Duodenal mucosa (tissue), 2 donors: ENCODE measurements at regions not wholly inside any gene's neighbourhood (a gene's known extent, or its start where the extent isn't known, plus 50 kb on each side); places are given as distances from the start of the nearest gene placed in this dataset.

Experiments
- H3K27ac ChIP-seq: one replicate; pipeline ENCODE4 v1.7.0; 2013; ENCODE audit warnings: low read depth, low read length
- H3K27me3 ChIP-seq, 2 donors: one replicate each; pipeline ENCODE4 v1.7.0; 2013; ENCODE audit warnings: low read length in 2 of 2, control low read depth in 1 of 2; ENCODE audit not compliant: insufficient read depth in 2 of 2, control insufficient read depth in 1 of 2
- H3K36me3 ChIP-seq, 2 donors: one replicate each; pipeline ENCODE4 v1.7.0; 2013; ENCODE audit warnings: low read length in 2 of 2, control low read depth in 1 of 2; ENCODE audit not compliant: insufficient read depth in 2 of 2, control insufficient read depth in 1 of 2
- H3K4me1 ChIP-seq, 2 donors: one replicate each; pipeline ENCODE4 v1.7.0; 2013; ENCODE audit warnings: low read length in 2 of 2, control low read depth in 1 of 2; ENCODE audit not compliant: insufficient read depth in 2 of 2, control insufficient read depth in 1 of 2
- H3K4me3 ChIP-seq, 2 donors: one replicate each; pipeline ENCODE4 v1.7.0; 2013; ENCODE audit warnings: low read length in 2 of 2, low read depth in 1 of 2
- H3K9ac ChIP-seq, 2 donors: one replicate each; pipeline ENCODE4 v1.7.0; 2013; ENCODE audit warnings: low read length in 2 of 2, low read depth in 1 of 2
- H3K9me3 ChIP-seq, 2 donors: one replicate each; pipeline ENCODE4 v1.7.0; 2013; ENCODE audit warnings: low read length in 2 of 2, control low read depth in 1 of 2; ENCODE audit not compliant: control insufficient read depth in 1 of 2

DNA sequence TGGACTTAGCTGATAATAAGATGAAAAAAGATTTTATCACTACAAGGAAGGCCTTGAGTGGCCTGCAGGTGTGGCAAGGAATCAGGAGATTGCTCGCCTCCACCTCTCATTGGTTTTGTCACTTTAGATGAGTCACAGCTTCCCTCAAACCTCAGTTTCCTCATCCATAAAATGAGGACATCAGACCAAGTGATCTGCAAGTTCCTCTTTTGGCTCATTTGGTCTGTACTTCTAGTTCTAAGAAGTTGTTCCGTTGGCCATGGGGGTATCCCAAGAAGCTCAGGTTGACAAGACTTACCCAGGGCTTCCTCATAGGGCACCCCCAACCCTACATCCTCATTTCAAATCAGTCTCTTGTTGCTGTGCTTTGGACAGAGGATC lies 254.1 kb downstream of the UACA start:
- peaks cover 28 to 32% of the 10 kb centered on the region in 2 donors for H3K4me1 ChIP-seq
- H3K27me3 ChIP-seq = no peaks in the 10 kb centered on the region
- H3K36me3 ChIP-seq = no peaks in the 10 kb centered on the region
- no peak overlapping the region for H3K4me3 ChIP-seq
- H3K9me3 ChIP-seq = peaks cover 7 to 9% of the 10 kb centered on the region in 2 donors
- H3K9ac ChIP-seq = no peak overlapping the region
- no peak overlapping the region for H3K27ac ChIP-seq

DNA sequence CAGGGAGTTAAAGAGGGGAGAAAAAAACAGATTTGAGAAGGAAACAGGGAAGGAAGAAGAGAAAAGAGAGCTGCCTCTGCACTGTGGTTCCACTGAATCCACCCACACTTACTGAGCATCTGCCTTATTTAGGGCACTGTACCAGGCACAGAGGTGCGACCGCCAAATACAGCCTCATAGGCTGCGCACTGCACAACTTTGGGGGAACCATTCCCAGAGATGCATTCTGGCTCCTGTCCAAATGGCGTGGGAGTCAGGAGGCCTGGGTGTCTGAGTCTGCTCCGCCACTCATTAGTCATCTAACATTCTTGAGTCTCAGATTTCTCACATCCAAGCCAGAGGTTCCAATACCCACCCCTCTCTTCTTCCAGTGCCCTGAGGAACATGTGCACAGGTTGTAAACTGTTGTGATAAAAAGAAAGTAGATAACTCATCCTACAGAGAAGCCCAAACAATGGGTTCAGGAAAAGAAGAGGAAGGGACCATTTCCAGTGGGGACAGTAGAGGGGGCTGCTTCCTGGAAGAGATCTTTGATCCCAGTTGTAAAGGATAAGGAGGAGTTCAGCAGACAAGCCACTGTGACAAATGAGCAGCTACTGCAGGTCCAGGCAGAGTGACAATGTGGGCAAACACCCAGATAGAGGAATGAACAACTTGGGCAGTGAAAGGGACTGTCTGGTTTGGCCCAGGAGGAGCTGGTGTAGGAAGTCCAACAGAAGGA lies 254.6 kb downstream of the UACA start:
- H3K9ac ChIP-seq = no peak overlapping the region
- no peaks in the 10 kb centered on the region for H3K36me3 ChIP-seq
- H3K27ac ChIP-seq = no peak overlapping the region
- no peak overlapping the region for H3K4me3 ChIP-seq
- no peaks in the 10 kb centered on the region for H3K27me3 ChIP-seq
- H3K9me3 ChIP-seq = peaks cover 7 to 9% of the 10 kb centered on the region in 2 donors
- H3K4me1 ChIP-seq = peaks cover 34 to 36% of the 10 kb centered on the region in 2 donors

DNA sequence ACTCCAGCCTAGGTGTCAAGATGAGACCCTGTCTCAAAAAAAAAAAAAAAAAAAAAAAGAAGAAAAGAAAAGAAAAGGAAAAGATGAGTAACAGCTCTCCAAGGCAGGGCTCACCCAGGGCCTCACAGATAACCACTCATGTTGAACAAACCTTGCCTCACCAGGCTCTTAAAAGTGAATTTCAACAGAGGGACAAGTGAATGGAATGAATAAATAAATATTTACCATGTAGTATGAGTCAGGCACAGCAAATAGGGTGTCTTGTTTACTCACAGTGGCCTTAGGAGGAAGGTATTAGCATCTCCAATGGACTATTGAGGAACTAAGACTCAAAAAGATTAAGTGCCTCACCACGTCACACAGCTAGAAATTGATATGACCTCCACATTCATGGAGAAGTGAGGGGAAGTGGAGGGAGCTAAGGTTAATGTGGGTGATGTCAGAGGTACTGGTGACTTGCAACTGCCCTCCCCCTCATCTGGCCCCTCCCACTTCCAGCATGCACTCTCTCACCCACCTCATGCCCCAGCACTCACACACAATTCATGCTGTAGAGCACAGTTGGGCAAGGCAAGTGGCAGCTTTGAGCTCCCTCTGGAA lies 255.5 kb downstream of the UACA start:
- no peak overlapping the region for H3K27ac ChIP-seq
- H3K9me3 ChIP-seq = peaks cover 7 to 9% of the 10 kb centered on the region in 2 donors
- H3K36me3 ChIP-seq = no peaks in the 10 kb centered on the region
- H3K4me1 ChIP-seq = peaks cover 41 to 42% of the 10 kb centered on the region in 2 donors
- H3K4me3 ChIP-seq = no peak overlapping the region
- no peaks in the 10 kb centered on the region for H3K27me3 ChIP-seq
- H3K9ac ChIP-seq = no peak overlapping the region

DNA sequence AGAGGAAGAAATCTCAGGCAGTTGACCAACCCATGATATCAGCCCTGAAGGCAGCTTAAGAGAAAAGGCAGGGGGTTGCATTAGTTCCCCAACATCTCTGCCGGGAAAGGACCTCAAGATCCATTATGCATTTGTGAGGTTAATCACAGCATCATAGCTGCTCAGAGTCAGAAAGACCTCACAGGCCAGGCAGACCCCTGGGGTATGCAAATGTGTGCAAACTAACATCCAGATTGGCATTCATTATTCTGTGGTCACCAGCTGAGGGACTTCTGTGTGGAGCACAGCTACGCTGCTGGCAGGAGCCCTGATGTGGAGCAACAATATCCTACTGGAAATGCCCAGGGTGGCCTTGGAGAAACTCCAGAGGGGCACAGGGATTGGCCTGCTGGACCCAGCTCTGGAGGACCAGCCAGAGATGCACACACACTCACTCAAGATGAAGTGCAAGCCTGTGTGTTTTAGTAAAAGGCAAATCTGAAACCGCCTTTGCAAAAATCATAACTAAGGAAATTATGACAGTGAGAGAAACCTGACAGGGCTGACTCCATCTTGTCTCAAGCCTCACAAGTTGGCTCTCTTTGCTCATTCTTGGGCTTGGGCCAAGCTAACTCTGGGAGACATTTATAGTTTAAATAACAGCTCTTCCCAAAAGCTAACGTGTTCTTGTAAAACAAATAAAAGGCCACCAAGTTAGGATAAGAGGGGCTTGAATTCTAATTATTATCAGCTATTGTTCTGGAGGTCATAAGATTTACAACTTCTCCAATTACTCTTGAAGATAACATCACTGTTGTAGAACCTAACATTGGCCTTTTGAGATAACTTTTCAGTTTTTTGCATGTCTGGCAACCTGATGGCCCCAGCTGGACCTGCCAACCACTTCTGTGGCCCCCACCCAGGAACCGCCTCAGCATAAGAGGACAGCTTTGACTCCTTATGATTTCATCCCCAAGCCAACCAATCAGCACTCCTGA lies 257.1 kb downstream of the UACA start:
- no peaks in the 10 kb centered on the region for H3K36me3 ChIP-seq
- H3K4me3 ChIP-seq = no peak overlapping the region
- peaks cover 7 to 9% of the 10 kb centered on the region in 2 donors for H3K9me3 ChIP-seq
- no peaks in the 10 kb centered on the region for H3K27me3 ChIP-seq
- H3K9ac ChIP-seq = no peak overlapping the region
- H3K27ac ChIP-seq = no peak overlapping the region
- H3K4me1 ChIP-seq = peaks cover 41 to 42% of the 10 kb centered on the region in 2 donors

DNA sequence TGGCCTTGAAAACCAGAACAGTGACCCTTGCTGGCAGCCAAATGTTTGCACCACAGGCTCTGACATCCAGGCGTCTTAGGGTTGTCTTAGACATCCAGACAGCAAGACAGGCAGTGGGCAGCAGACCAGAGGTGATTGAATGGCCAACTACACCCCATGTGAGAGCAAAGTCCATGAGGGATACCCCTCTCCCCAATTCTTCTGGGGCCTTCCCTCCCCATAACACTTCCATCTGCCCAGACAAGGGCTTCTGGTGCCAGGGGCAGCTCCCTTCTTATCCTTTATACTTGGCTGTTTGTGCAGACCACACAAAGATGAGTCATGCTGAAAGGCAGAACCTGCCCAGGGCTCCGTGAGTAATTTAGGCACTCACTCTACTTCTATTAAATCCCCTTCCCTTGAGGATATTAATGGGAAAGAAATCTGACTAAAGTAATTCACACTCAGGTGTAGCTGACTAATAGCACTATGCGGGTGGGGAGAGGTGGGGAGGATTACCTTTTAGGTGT lies 257.9 kb downstream of the UACA start:
- no peak overlapping the region for H3K9ac ChIP-seq
- H3K4me1 ChIP-seq = peaks cover 41 to 42% of the 10 kb centered on the region in 2 donors
- no peak overlapping the region for H3K4me3 ChIP-seq
- no peaks in the 10 kb centered on the region for H3K36me3 ChIP-seq
- no peaks in the 10 kb centered on the region for H3K27me3 ChIP-seq
- H3K9me3 ChIP-seq = peaks cover 7 to 9% of the 10 kb centered on the region in 2 donors
- H3K27ac ChIP-seq = no peak overlapping the region

DNA sequence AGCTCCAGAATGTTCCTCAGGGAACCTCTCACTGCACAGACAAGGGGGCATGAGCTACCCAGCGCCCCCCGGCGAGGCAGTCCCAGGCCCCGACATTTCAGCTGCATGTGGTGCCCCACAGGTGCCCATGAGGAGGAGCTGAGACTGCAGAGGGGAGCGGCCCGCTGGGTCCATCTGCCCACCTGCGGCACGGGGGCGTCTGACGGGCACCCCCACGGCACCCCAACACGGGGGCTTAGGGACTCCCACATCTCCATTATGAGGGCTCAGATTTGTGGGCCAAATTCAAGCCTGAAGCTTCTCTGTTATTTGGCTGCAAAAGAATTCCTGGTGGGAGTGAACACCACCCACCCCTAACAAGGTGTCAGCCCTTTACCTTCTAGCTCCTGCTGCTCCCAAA lies 258.4 kb downstream of the UACA start:
- H3K27ac ChIP-seq = no peak overlapping the region
- no peak overlapping the region for H3K9ac ChIP-seq
- H3K36me3 ChIP-seq = no peaks in the 10 kb centered on the region
- H3K4me1 ChIP-seq = peaks cover 41 to 42% of the 10 kb centered on the region in 2 donors
- peaks cover 4 to 5% of the 10 kb centered on the region in 2 donors for H3K9me3 ChIP-seq
- no peaks in the 10 kb centered on the region for H3K27me3 ChIP-seq
- H3K4me3 ChIP-seq = no peak overlapping the region

DNA sequence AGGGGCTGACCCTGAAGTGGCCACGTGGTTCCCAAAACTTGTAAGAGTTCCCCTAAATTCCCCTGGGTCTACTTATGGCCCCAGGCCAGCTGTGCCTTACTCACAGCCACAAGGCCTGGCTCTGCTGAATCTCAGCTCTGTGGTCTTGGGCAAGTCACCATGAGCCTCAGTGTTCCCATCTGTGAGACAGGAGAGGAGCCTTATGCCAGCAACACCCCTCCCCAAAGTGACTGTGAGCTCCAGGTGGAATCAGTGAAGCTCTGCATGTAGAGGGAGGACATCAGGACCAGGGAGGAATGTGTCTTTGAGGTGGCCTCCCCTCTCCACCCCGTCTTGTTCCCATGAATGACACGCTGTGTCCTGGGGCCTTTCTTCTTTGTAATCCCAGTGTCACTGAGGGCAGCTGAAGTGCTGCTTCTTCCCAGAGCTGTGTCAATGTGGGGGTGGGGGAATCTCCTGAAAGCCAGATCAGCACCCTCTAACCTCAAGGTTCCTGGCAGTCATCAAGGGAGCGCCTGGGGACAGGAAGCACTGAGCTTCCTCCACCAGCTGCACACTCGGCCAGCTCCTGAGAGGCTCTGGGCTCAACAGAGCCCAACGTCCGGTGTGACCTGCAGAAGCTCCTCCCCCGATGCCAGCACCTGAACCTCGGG lies 258.9 kb downstream of the UACA start:
- H3K4me3 ChIP-seq = no peak overlapping the region
- no peak overlapping the region for H3K9ac ChIP-seq
- no peaks in the 10 kb centered on the region for H3K27me3 ChIP-seq
- peaks cover 41 to 42% of the 10 kb centered on the region in 2 donors for H3K4me1 ChIP-seq
- H3K9me3 ChIP-seq = no peaks in the 10 kb centered on the region
- H3K36me3 ChIP-seq = no peaks in the 10 kb centered on the region
- H3K27ac ChIP-seq = no peak overlapping the region

DNA sequence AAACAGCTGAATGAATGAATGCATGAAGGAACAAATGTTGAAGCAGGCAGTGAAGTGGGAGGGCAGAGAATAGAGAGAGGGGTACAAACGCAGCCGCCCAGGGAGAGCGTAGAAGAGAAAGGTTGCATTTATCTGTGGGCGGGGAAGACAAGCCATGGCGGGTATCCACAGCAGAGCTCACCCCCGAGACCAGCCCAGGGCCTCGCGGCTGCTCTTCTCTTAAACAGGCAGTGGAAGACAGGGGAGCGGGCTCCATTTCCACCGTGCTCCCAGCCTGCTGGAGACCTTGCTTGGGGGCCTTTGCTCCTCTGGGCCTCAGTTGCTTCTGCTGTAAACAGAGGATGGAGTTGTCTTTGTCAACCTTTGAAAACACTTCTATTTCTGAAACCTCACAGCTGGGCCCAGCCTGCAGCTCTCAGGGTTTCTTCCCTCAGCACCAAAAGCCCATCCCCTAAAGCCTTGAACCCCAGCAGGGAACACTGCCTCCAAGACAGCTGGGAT lies 259.5 kb downstream of the UACA start:
- no peak overlapping the region for H3K9ac ChIP-seq
- H3K27me3 ChIP-seq = no peaks in the 10 kb centered on the region
- no peak overlapping the region for H3K4me3 ChIP-seq
- H3K4me1 ChIP-seq = peaks cover 38 to 39% of the 10 kb centered on the region in 2 donors
- no peak overlapping the region for H3K27ac ChIP-seq
- H3K36me3 ChIP-seq = no peaks in the 10 kb centered on the region
- no peaks in the 10 kb centered on the region for H3K9me3 ChIP-seq

DNA sequence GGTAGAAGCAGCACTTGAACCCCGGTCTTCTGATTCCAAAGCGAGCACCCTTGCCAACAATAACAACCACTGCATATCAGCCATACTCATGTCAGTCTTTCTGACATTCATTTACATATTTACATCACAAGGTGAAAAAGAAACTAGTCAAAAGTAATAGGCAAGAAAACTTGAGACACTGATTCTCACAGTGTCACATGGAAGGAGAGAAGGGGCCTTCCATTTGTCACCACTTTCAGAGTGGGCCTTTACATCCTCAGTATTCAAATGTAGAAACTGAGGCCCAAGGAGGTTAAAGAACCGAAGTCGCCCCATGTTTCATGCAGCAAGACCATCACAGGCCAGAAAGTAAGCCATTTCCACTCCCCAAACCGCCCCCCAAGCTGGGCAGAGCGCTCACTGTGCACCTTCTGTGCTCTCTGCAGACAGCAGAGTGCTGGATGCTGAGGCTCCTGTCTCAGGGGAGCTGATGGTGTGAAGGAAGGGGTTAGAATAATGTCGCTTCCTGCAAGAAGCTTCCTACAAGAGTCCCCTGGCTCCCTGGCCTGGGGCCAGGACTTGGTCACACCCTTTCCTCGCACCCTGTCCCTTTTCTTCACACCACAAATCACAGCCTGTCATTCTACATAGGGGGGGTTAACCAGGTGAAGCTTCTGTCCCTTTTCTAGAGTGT lies 260.1 kb downstream of the UACA start:
- H3K4me3 ChIP-seq = no peak overlapping the region
- H3K27me3 ChIP-seq = no peaks in the 10 kb centered on the region
- H3K9ac ChIP-seq = no peak overlapping the region
- H3K27ac ChIP-seq = no peak overlapping the region
- H3K4me1 ChIP-seq = peaks cover 32 to 33% of the 10 kb centered on the region in 2 donors
- H3K36me3 ChIP-seq = no peaks in the 10 kb centered on the region
- H3K9me3 ChIP-seq = no peaks in the 10 kb centered on the region
